HL-60 (cell line): ENCODE measurements at regions not wholly inside any gene's neighbourhood (a gene's known extent, or its start where the extent isn't known, plus 50 kb on each side); places are given as distances from the start of the nearest gene placed in this dataset.

Source experiments
- DNase-seq, 2 experiments: peaks; one replicate each; pipeline ENCODE4 v3.0.0-alpha.2; 2010 to 2020; ENCODE audit warnings: low read depth in 1 of 2, low spot score in 1 of 2
- H3K27ac ChIP-seq: fragments of 250-450 bp; sonication (Bioruptor Pico); replicated peaks from 2 replicates; pipeline ENCODE4 v1.5.1; 2020; ENCODE audit warnings: mild to moderate bottlenecking, moderate library complexity
- H3K27me3 ChIP-seq: fragments of 250-450 bp; sonication (Bioruptor Pico); 2 replicates; pipeline ENCODE4 v1.5.1; 2021; ENCODE audit warnings: mild to moderate bottlenecking, moderate library complexity; ENCODE audit not compliant: insufficient read depth, poor library complexity, severe bottlenecking
- H3K4me3 ChIP-seq: replicated peaks from 2 replicates; pipeline ENCODE4 v1.5.1; 2011; ENCODE audit warnings: mild to moderate bottlenecking, control low read depth, low read length; ENCODE audit not compliant: insufficient read depth
- CTCF ChIP-seq: IDR thresholded peaks from one replicate; pipeline ENCODE4 v1.5.1; 2011; ENCODE audit warnings: low read length, control low read depth, inconsistent platforms; ENCODE audit not compliant: insufficient read depth
- GABPA ChIP-seq: IDR thresholded peaks from 2 replicates; pipeline ENCODE4 v1.6.1; 2012; ENCODE audit warnings: low read depth
- POLR2AphosphoS5 ChIP-seq: IDR thresholded peaks from 2 replicates; pipeline ENCODE4 v1.6.1; 2012; ENCODE audit warnings: low read depth
- SPI1 ChIP-seq: IDR thresholded peaks from 2 replicates; pipeline ENCODE4 v1.6.1; 2012; ENCODE audit warnings: low read depth, mild to moderate bottlenecking, borderline replicate concordance
- TF ChIP-seq, protein P1 (sequence below): IDR thresholded peaks from 2 replicates; pipeline ENCODE4 v1.6.1; 2012; ENCODE audit warnings: low read depth; ENCODE audit not compliant: insufficient replicate concordance

DNA sequence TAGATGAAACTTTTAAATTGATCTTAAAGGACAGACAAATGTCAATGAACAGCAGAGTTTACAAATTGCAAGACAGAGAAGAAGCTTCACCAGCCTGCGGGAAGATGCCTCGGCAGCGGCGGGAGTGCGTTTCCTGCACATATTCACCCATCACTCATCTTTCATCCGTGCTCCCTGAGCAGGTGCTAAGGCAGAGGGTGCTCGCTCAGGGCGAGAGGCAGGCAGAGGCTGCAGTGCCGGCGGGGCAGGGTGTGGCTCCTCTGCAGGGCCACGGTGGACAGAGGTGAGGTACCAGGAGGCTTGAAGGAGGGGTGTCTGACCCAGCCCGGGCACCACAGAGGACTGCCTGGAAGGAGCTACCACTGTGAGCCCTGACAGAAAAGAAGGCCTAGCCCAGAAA is 155.2 kb upstream of the PPP2R2D start:
- peaks cover 5% of the 10 kb centered on the region for H3K27me3 ChIP-seq
- no peak for TF ChIP-seq GABPA
- TF ChIP-seq POLR2AphosphoS5, result no peak
- no peak for TF ChIP-seq CTCF
- TF ChIP-seq SPI1, result no peak
- H3K4me3 ChIP-seq, result no peak overlapping the region
- H3K27ac ChIP-seq, result no peak overlapping the region
- DNase-seq, result no peak

- Histone ChIP-seq H3K27me3 (peaks cover 5% of the 10 kb centered on the region), H3K27ac (no peak overlapping the region), H3K4me3 (no peak overlapping the region)
- TF ChIP-seq POLR2AphosphoS5, result no peak
- TF ChIP-seq SPI1, result no peak
- no peak for TF ChIP-seq CTCF
- TF ChIP-seq GABPA, result no peak
- TF ChIP-seq, protein P1, sequence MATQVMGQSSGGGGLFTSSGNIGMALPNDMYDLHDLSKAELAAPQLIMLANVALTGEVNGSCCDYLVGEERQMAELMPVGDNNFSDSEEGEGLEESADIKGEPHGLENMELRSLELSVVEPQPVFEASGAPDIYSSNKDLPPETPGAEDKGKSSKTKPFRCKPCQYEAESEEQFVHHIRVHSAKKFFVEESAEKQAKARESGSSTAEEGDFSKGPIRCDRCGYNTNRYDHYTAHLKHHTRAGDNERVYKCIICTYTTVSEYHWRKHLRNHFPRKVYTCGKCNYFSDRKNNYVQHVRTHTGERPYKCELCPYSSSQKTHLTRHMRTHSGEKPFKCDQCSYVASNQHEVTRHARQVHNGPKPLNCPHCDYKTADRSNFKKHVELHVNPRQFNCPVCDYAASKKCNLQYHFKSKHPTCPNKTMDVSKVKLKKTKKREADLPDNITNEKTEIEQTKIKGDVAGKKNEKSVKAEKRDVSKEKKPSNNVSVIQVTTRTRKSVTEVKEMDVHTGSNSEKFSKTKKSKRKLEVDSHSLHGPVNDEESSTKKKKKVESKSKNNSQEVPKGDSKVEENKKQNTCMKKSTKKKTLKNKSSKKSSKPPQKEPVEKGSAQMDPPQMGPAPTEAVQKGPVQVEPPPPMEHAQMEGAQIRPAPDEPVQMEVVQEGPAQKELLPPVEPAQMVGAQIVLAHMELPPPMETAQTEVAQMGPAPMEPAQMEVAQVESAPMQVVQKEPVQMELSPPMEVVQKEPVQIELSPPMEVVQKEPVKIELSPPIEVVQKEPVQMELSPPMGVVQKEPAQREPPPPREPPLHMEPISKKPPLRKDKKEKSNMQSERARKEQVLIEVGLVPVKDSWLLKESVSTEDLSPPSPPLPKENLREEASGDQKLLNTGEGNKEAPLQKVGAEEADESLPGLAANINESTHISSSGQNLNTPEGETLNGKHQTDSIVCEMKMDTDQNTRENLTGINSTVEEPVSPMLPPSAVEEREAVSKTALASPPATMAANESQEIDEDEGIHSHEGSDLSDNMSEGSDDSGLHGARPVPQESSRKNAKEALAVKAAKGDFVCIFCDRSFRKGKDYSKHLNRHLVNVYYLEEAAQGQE, result no peak
- no peak for DNase-seq
Measured at GRCh38 chr10:131746241-131746711, 154.5 kb upstream of the PPP2R2D start.

GRCh38 chr10:131746785-131747184 is 154.0 kb upstream of the PPP2R2D start:
- H3K27me3 ChIP-seq, result peaks cover 5% of the 10 kb centered on the region
- no peak for TF ChIP-seq GABPA
- TF ChIP-seq SPI1, result no peak
- TF ChIP-seq POLR2AphosphoS5, result no peak
- TF ChIP-seq CTCF, result no peak
- no peak for DNase-seq
- H3K27ac ChIP-seq, result no peak overlapping the region
- no peak overlapping the region for H3K4me3 ChIP-seq

- no peak overlapping the region for H3K4me3 ChIP-seq
- H3K27ac ChIP-seq, result no peak overlapping the region
- peaks cover 5% of the 10 kb centered on the region for H3K27me3 ChIP-seq
- TF ChIP-seq GABPA (no peak), CTCF (no peak), POLR2AphosphoS5 (no peak), SPI1 (no peak)
- TF ChIP-seq, protein P1, result no peak
- no peak for DNase-seq
Measured at GRCh38 chr10:131747251-131747650, 153.6 kb upstream of the PPP2R2D start.
